HCT116 (cell line): ENCODE measurements at regions not wholly inside any gene's neighbourhood (a gene's known extent, or its start where the extent isn't known, plus 50 kb on each side); places are given as distances from the start of the nearest gene placed in this dataset.

ENCODE experiments used
- CTCF ChIP-seq, 3 experiments: fragments of 200-600 bp in 1 of 3; sonication (generic) in 1 of 3; IDR thresholded peaks in 2 of 3; conservative IDR thresholded peaks in 1 of 3; 2 replicates each; pipeline ENCODE4 v1.5.1; 2012 to 2017; ENCODE audit warnings: low read depth in 2 of 3, low read length in 2 of 3, antibody characterized with exemption in 1 of 3, borderline replicate concordance in 1 of 3, control low read depth in 1 of 3, mild to moderate bottlenecking in 1 of 3, mixed read lengths in 1 of 3, mixed run types in 1 of 3, moderate library complexity in 1 of 3; ENCODE audit not compliant: insufficient read depth in 1 of 3
- POLR2A ChIP-seq: IDR thresholded peaks from 2 replicates; pipeline ENCODE4 v1.7.0; 2011; ENCODE audit warnings: borderline replicate concordance; ENCODE audit not compliant: insufficient read depth, insufficient read length; ENCODE audit errors: extremely low read depth
- POLR2AphosphoS5 ChIP-seq: IDR thresholded peaks from 2 replicates; pipeline ENCODE4 v1.6.1; 2011; ENCODE audit warnings: mild to moderate bottlenecking, low read depth, low read length, moderate library complexity
- RAD21 ChIP-seq: IDR thresholded peaks from 2 replicates; pipeline ENCODE4 v1.6.1; 2012; ENCODE audit warnings: low read depth, mild to moderate bottlenecking
- TF ChIP-seq, protein P1 (sequence below): IDR thresholded peaks from 2 replicates; pipeline ENCODE4 v1.6.1; 2012

GRCh38 chr19:27896091-27896490 lies 1316.9 kb downstream of the UQCRFS1 start:
- TF ChIP-seq RAD21 (no peak), CTCF (IDR thresholded peaks at IDR 0.05 in 2 of 3, conservative IDR thresholded peaks at IDR 0.05 in 1 of 3; ENCODE audit: borderline replicate concordance in 1 of 3, insufficient read depth in 1 of 3, low read depth in 2 of 3, low read length in 2 of 3) (no peak), POLR2A (no peak), POLR2AphosphoS5 (no peak)
- TF ChIP-seq, protein P1, sequence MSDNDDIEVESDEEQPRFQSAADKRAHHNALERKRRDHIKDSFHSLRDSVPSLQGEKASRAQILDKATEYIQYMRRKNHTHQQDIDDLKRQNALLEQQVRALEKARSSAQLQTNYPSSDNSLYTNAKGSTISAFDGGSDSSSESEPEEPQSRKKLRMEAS = no peak
